GM12875 (cell line): ENCODE measurements at regions not wholly inside any gene's neighbourhood (a gene's known extent, or its start where the extent isn't known, plus 50 kb on each side); places are given as distances from the start of the nearest gene placed in this dataset.
"Not testable (repeated sequence)": the region's sequence is repeated elsewhere in the genome, so short reads cannot be mapped to it uniquely, and the experiment has no call there.

Experiments
- H3K4me3 ChIP-seq: one replicate; pipeline ENCODE4 v1.5.1; 2011; ENCODE audit warnings: low read depth, low read length, control low read depth
- CTCF ChIP-seq: IDR thresholded peaks from 2 replicates; pipeline ENCODE4 v1.5.1; 2011; ENCODE audit warnings: low read depth, mild to moderate bottlenecking, control low read depth, inconsistent platforms, low read length, moderate library complexity, borderline replicate concordance; ENCODE audit not compliant: insufficient read depth

DNA sequence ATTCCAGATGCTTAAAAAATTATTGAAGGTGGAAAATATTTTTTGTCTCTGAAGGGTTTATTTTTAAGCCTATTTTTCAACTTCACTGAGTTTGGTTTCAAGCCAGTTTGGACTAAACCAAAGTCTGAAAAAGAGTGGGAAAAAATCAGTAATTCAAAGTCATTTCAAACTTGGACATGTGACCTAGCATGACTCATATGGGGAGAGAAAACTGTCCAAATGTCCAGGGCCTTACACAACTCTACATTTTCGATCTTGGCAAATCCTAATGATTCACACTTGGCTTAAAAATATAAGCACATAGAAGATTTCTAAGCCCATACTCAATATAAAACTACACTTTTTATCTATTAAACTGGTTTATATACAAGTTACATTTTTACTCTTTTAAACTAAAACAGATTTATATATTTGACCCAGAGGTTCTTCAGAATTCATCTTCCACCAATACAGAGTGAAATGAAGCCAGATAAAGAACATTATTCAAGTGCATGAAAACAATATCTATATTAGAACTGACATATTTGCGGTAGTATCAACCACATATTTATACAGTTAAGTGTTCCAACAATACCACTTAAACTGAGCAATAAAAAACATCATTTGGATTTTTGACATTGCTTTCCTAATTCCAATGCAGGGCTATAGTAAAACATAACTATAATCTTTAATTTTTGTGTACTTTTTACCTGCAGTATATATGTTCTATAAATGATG is 110.3 kb upstream of the TCF21 start:
- TF ChIP-seq CTCF, result no peak
- no peak overlapping the region for H3K4me3 ChIP-seq

DNA sequence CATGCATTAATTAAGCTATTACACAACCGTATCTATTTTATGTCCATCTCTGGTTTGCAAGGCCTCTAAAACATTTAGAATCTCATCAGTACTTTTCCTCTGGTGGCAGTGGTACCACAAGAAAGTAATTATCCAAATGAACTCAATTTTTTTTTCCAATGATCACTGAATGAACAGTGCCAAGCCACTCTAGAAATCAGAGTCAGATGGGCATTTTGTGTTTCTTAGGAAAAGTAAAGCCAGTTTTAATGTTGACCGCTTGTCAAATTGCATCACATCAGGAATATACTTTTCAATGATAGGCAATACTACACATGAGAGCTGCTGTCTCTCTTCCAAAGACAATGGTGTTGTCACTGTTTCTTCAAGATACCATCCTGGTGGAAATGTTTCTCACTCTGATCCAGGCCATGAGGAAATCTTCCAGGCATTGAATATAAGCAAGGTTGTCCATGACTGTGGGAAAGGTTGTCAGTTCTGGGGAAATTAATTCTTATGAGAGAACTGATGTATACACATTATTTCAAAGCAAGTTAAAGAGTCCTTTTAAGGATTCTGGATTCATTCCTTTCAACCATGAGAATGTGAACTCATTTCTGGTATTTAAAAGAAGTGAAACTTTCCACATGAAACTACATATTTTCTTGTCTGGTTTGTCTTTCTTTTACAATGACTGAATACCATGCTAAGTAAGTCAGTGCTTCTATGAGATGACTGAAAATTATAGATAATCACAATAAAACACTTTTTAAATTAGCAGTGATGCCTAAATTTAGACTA is 108.8 kb upstream of the TCF21 start:
- TF ChIP-seq CTCF, result no peak

GRCh38 chr6:133786016-133786415 is 102.9 kb upstream of the TCF21 start:
- no peak for TF ChIP-seq CTCF
- H3K4me3 ChIP-seq, result no peak overlapping the region

More for the DNA sequence above, 108.8 kb upstream of the TCF21 start:
- no peak overlapping the region for H3K4me3 ChIP-seq

- no peak overlapping the region for H3K4me3 ChIP-seq
- no peak for TF ChIP-seq CTCF
Observed at GRCh38 chr6:133787122-133787521, 101.8 kb upstream of the TCF21 start.

DNA sequence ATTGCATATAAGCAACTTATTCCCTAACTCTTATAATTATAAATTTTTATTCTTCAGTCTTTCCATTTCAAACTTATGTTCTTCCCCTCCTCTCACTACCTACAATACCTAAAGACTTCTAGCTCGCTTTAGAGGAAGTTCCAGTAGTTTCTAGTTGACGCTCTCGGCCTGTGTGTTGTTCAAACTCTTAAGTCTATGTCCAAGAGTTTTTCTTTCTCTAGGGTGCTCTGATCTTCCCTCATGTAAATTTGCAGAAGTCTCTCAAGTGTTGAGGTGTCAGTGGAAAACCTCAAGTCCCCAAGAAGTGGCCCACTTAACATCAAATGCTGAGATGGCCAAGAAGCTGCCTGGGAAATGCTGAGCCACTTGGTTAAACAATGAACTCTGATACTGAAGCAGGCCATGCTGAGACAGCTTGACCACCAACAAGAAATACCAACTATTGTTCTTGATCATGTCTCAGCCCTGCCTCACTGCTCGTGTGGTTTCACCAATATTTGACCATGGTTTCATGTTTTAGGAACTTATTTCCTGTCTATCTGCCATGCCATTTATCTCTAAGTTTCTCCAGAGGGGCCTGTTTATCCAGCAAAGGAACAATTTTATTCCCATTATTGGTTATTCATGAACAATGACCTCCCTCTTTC is 100.9 kb upstream of the TCF21 start:
- no peak overlapping the region for H3K4me3 ChIP-seq
- TF ChIP-seq CTCF, result no peak

DNA sequence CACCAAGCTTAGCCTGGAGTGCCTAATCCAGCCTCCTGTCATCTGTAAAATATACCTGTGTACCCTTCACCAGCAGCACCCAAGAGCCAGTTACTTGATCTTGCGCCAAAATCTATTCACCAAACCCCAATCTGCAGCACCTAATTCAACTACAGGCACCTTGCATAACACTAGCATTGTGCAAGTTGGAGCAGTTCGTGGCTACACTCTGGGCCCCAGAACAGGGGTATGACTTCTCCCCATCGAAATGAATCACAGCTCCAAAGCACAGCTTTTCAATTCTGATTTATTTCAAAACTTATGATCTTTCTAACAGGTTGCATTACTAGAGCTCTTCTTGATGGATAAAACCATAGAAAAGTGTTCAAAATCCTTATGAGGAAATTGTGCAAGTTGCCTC is 100.4 kb upstream of the TCF21 start:
- H3K4me3 ChIP-seq, result no peak overlapping the region

GRCh38 chr6:133789449-133789848 is 99.5 kb upstream of the TCF21 start:
- not testable (repeated sequence) for H3K4me3 ChIP-seq

More for the DNA sequence above, 100.4 kb upstream of the TCF21 start:
- no peak for TF ChIP-seq CTCF

DNA sequence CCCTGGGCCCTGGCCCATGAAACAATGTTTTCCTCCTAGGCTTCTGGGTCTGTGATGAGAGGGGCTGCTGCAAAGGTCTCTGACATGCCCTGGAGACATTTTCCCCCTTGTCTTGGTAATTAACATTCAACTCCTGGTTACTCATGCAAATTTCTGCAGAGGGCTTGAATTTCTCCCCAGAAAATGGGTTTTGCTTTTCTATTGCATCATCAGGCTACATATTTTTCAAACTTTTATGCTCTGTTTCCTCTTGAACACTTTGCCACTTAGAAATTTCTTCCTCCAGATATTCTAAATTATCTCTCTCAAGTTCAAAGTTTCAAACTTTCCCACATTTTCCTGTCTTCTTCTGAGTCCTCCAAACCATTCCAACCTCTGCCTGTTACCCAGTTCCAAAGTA is 98.2 kb upstream of the TCF21 start:
- H3K4me3 ChIP-seq, result not testable (repeated sequence)

GRCh38 chr6:133795051-133795450 is 93.9 kb upstream of the TCF21 start:
- H3K4me3 ChIP-seq, result not testable (repeated sequence)
